D721Med (cell line): ENCODE measurements at regions not wholly inside any gene's neighbourhood (a gene's known extent, or its start where the extent isn't known, plus 50 kb on each side); places are given as distances from the start of the nearest gene placed in this dataset.

Experiments
- DNase-seq: peaks from one replicate; pipeline ENCODE4 v3.0.0; 2011; ENCODE audit warnings: low spot score; ENCODE audit not compliant: insufficient read length
- FAIRE-seq: peaks from 2 replicates; lab custom pipeline; 2011; peaks lifted over from hg19 to GRCh38; lab: Jason Lieb, UNC
- CTCF ChIP-seq: IDR thresholded peaks from 2 replicates; pipeline ENCODE4 v1.5.1; 2012; ENCODE audit warnings: mild to moderate bottlenecking, control low read depth; ENCODE audit not compliant: insufficient read depth; ENCODE audit errors: missing control alignments

- no peak for TF ChIP-seq CTCF
- no peak for DNase-seq
- FAIRE-seq: no peak
Measured at GRCh38 chr5:67910546-67910945, 305.0 kb upstream of the PIK3R1 start.

DNA sequence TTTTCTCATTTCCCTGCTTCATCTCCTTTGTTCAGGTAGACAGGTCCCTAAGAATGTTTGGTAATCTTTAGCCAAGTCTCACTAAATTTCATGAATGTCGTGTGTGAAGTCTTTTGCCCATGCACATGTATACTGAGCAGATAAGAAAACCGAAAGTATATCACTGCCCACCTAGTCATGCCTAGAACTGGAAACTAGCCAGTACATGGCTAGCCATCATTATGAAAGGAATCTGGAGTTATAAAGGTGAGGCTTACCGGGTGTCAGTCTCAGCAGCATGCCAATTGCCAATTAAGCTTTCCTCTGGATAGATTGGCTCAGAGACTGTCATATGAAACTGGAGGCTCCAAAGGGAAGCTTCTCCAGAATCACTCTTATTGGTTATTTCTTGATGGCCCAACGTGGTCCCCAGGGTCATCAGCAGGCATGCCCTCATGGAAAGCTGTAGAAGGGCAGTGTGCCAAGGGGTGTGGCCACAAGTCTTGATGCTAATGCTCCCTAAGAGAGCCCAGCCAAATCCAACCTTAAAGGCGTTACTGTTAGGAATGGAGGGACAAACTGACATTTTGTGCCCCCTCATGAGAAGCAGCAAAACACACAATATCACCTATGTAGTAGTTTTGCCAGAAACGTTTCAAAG is 307.3 kb upstream of the PIK3R1 start:
- FAIRE-seq (no peak), DNase-seq (no peak)
- TF ChIP-seq CTCF: no peak

GRCh38 chr5:67904366-67904765 is 311.2 kb upstream of the PIK3R1 start:
- no peak for TF ChIP-seq CTCF
- no peak for FAIRE-seq

GRCh38 chr5:67903656-67904055 is 311.9 kb upstream of the PIK3R1 start:
- DNase-seq: no peak
- no peak for FAIRE-seq
- TF ChIP-seq CTCF: no peak

More at GRCh38 chr5:67904366-67904765, 311.2 kb upstream of the PIK3R1 start:
- DNase-seq: no peak

DNA sequence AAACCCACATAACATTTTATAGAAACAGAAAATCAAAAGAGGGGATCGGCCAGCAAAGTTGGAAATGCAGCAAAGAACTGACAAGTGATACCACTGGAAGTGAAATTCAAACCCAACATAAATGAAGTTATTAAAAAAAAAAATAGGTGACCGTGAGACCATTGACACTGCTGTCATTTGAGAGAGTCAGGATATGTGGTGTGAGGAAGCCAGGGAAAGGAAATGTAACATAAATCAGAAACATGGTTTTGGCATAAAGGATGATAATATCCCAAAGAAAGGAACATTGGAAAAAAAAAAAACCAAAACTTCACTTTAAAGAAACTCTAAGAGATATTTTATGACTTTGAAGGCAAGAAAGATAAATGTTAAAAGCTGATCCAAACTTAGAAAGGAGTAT is 312.4 kb upstream of the PIK3R1 start:
- FAIRE-seq: no peak
- DNase-seq: no peak

GRCh38 chr5:67902497-67902830 is 313.1 kb upstream of the PIK3R1 start:
- no peak for TF ChIP-seq CTCF
- no peak for FAIRE-seq
- no peak for DNase-seq

More for the DNA sequence above, 312.4 kb upstream of the PIK3R1 start:
- TF ChIP-seq CTCF: no peak

- FAIRE-seq (no peak), DNase-seq (no peak)
- TF ChIP-seq CTCF: no peak
Measured at GRCh38 chr5:67901814-67902496, 313.6 kb upstream of the PIK3R1 start.
